PC-9 (cell line): ENCODE measurements at regions not wholly inside any gene's neighbourhood (a gene's known extent, or its start where the extent isn't known, plus 50 kb on each side); places are given as distances from the start of the nearest gene placed in this dataset.

Source experiments
- CTCF ChIP-seq: fragments of 200-600 bp; sonication (generic); conservative IDR thresholded peaks from 2 replicates; pipeline ENCODE4 v1.6.1; 2017; ENCODE audit warnings: mixed run types, antibody characterized with exemption, mild to moderate bottlenecking, moderate library complexity
- EZH2 ChIP-seq: fragments of 200-600 bp; sonication (generic); IDR thresholded peaks from 2 replicates; pipeline ENCODE4 v1.8.0; 2017; ENCODE audit warnings: antibody characterized with exemption, low read depth

- TF ChIP-seq CTCF (no peak), EZH2 (no peak)
Observed at GRCh38 chr2:7432436-7432835, 515.2 kb downstream of the RNF144A start.
